GM12865 (cell line): ENCODE measurements at regions not wholly inside any gene's neighbourhood (a gene's known extent, or its start where the extent isn't known, plus 50 kb on each side); places are given as distances from the start of the nearest gene placed in this dataset.
A peak's percentile ranks its signal among the peaks of the same experiment; 100 is the strongest.

Source experiments
- DNase-seq: peaks from one replicate; pipeline ENCODE4 v3.0.0; 2010; ENCODE audit warnings: low read depth
- H3K4me3 ChIP-seq: 2 replicates; pipeline ENCODE4 v1.5.1; 2011; ENCODE audit warnings: mild to moderate bottlenecking, low read depth, low read length, control low read depth
- TF ChIP-seq, protein P1 (sequence below): IDR thresholded peaks from 2 replicates; pipeline ENCODE4 v1.5.1; 2011; ENCODE audit warnings: low read length, control low read depth, low read depth, inconsistent platforms; ENCODE audit not compliant: insufficient read depth; ENCODE audit errors: missing control alignments

DNA sequence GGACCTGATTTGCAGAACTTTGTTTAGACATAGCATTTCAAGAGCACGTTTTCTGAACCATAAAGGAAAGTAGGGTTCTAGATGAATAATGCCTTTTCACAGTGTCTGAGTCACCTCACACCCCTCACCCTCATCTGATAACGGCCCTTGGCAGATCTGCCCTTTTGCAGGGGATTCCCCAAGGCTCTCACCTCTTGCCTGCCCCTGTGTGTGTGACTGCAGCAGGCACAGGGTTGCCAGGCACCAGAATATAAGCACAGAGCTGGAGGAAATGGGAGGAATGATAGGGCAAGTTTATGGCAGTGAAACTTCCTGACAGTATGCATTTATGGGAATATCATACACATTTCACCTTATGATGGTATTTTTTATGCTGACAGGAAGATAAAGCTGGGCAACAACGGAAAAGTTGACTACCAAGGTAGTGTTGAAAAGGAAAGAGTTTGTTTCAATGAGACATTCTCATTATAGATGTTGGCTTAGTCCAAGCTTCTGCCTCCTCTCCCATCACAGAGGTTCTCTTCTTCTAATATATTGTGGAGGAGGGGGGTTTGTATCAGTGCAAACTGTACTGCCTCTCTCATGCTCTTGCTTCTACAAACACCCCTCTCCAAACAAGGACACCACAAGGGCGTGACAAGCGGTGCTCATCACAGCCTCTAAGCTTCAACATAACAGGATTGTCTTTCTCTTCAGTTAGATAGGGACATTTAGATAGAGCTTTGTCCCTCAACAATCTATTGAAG lies 101.5 kb upstream of the BACH2 start:
- DNase-seq = peak; percentile 21
- TF ChIP-seq, protein P1, sequence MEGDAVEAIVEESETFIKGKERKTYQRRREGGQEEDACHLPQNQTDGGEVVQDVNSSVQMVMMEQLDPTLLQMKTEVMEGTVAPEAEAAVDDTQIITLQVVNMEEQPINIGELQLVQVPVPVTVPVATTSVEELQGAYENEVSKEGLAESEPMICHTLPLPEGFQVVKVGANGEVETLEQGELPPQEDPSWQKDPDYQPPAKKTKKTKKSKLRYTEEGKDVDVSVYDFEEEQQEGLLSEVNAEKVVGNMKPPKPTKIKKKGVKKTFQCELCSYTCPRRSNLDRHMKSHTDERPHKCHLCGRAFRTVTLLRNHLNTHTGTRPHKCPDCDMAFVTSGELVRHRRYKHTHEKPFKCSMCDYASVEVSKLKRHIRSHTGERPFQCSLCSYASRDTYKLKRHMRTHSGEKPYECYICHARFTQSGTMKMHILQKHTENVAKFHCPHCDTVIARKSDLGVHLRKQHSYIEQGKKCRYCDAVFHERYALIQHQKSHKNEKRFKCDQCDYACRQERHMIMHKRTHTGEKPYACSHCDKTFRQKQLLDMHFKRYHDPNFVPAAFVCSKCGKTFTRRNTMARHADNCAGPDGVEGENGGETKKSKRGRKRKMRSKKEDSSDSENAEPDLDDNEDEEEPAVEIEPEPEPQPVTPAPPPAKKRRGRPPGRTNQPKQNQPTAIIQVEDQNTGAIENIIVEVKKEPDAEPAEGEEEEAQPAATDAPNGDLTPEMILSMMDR = no peak
- H3K4me3 ChIP-seq = no peak overlapping the region

DNA sequence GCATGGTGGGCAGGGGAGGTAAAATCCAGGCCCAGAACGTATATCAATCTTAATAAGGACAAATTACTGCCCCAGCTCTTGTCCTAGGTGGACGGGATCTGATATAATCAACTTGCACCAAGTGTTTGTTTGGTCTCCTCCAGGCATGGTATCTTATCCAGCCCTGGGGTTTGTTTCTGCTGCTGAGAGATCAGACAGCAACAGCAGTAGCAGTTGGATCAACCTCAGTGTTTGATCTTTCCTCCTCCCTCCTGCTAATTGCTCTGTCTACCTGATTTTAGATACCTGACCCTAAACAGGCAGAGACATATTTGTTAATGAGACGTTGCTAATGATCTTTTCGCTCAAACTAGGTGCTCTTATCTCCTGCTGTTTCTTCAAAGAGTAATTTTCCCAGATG lies 100.4 kb upstream of the BACH2 start:
- no peak for DNase-seq
- H3K4me3 ChIP-seq = no peak overlapping the region
- TF ChIP-seq, protein P1 = no peak

DNA sequence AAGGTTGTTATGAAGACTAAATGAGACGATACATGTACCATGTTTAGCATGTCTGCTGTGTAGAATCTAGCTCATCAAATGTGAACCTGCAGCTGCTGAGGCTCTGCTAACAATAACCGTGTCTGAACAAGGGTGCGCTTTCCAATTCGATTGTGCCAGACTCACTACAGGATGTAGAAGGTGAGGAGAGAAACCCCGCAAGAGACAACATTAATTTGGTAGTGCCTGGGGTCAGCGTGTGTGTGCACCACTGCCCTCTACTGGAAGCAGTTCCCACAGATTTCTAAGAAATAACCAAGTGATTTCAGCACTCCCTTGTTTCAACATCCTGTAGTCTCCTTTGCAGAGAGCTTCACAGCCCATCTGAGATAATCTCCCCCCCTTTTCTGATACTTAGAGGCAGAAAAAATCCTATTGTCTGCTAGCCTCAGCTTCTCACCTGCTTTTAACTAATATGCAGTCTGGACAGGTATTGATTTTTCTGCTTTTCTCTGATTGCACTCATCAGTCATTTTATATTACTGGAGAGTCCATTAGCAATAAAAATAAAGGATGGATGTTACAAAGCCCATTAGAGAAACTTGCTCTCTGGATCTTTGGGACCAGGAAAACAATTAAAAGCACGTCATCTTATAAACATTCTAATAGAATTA lies 96.7 kb upstream of the BACH2 start:
- TF ChIP-seq, protein P1 = peak; percentile 78
- peak; percentile 72 for DNase-seq
- H3K4me3 ChIP-seq = no peak overlapping the region

DNA sequence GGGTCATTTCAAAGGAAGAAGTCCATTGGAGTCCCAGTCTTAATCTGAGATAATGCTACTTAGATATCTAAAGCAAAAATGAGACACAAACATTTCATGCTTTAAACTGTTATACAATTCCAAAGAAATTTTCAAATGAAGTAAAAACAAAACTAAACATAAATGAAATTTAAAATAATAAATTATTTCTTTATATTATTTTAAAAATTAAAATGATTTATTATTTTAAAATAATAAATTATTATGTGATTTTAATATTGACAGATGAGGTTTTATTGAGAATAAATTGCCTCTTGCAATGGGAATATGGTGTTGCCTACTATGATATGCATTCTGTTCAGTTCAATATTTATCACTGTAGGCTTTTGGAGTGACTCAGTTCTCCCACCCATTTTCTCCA lies 93.7 kb upstream of the BACH2 start:
- no peak for DNase-seq
- TF ChIP-seq, protein P1 = no peak
- no peak overlapping the region for H3K4me3 ChIP-seq

DNA sequence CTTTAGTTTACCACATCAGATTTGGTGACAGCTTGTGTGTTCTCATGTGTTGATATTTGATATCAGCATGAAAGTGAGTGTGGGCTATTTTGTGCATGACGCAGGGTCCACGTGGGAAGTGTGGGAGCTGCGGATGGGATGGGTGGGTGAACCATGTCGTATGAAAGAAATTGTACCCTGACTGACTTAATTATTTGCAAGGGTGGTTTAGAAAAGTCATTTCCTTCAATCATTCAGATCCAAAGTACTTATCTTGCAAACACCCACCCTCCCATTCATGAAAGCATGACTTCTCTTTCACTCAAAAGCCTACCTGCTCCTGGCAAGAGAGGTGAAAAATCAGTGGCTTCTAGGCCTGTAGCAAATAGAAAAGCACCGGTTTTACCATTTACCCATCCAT lies 91.8 kb upstream of the BACH2 start:
- H3K4me3 ChIP-seq = no peak overlapping the region
- DNase-seq = no peak
- TF ChIP-seq, protein P1 = no peak

DNA sequence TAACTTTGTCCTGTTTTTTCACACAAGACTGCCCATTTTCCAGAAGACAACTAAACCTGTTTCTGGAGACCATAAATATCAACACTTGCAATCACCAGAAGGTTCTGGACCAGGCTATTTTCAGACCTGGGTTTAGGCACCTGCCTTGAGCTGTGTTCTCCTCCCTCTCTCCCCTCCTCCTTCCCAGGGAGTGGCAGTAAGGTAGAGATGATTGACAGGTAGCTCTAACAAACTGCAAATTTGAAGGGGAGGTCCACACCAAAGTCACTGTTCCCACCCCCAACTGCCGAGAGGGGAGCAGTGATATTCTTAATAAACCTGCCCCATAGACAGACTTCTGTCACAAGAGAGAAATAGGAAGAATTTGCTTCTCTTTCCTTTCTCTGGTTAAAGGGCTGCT lies 91.2 kb upstream of the BACH2 start:
- TF ChIP-seq, protein P1 = no peak
- no peak for DNase-seq
- H3K4me3 ChIP-seq = no peak overlapping the region
